ENCODE measurements at regions not wholly inside any gene's neighbourhood (a gene's known extent, or its start where the extent isn't known, plus 50 kb on each side); places are given as distances from the start of the nearest gene placed in this dataset.

DNA sequence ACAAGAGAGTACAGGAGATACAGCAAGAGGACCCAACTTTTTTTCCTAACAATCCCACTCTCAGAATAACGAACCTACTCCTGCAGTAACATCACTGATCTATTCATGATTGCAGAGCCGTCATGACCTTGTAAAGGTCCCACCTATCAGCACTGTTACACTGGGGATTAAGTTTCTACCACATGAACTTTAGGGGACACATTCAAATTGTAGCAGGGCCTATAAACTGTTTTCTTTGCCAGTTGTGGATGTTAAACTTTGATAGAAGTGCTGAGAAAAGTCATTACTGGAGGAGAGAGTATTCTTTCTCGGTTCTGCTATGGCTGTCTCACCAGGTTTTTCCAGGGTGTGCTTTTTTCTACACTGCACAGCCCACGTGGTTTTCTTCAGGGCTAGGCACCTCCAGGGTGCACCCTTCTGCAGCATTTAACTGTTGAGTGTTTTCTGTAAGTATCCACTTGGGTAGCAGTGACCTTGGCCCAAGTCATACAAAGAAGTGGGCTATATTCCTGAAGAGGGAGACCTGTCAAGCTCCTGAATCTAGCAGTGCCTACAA lies 131.6 kb upstream of the AHR start:
- TF ChIP-seq EZH2 (IDR thresholded peaks at IDR 0.05; ENCODE audit: insufficient read depth, poor library complexity, severe bottlenecking): no peak
- TF ChIP-seq EZH2phosphoT487 (IDR thresholded peaks at IDR 0.05; ENCODE audit: insufficient read depth, low read depth): no peak
